SU-DHL-6 (cell line): ENCODE measurements at regions not wholly inside any gene's neighbourhood (a gene's known extent, or its start where the extent isn't known, plus 50 kb on each side); places are given as distances from the start of the nearest gene placed in this dataset.

Experiments used
- H2AFZ ChIP-seq: fragments of 200-600 bp; sonication (generic); 2 replicates; pipeline ENCODE4 v1.6.1; 2014; ENCODE audit warnings: low read depth, mild to moderate bottlenecking, moderate library complexity, mixed read lengths, antibody characterized with exemption, low read length; ENCODE audit not compliant: severe bottlenecking
- H3F3A ChIP-seq: fragments of 200-600 bp; shearing (Covaris generic); 2 replicates; pipeline ENCODE4 v1.6.0; 2016; ENCODE audit warnings: antibody characterized with exemption, mild to moderate bottlenecking; ENCODE audit not compliant: insufficient read depth
- H3K27ac ChIP-seq: fragments of 200-600 bp; sonication (generic); 2 replicates; pipeline ENCODE4 v1.5.1; 2016; ENCODE audit warnings: low read depth, mild to moderate bottlenecking, low read length, moderate library complexity, mixed read lengths
- H3K27me3 ChIP-seq: fragments of 200-600 bp; sonication (generic), shearing (Covaris generic); 2 replicates; pipeline ENCODE4 v1.6.0; 2014; ENCODE audit warnings: mild to moderate bottlenecking, low read length
- H3K36me3 ChIP-seq: fragments of 200-600 bp; sonication (generic); 2 replicates; pipeline ENCODE4 v1.6.1; 2014; ENCODE audit warnings: mild to moderate bottlenecking, low read length, mixed read lengths
- H3K4me2 ChIP-seq: fragments of 300-600, 200-600 bp; shearing (Covaris generic), sonication (generic); 2 replicates; pipeline ENCODE4 v1.6.0; 2014; ENCODE audit warnings: low read length, low read depth, mild to moderate bottlenecking; ENCODE audit not compliant: poor library complexity, severe bottlenecking
- H3K4me3 ChIP-seq: fragments of 200-600 bp; sonication (generic); 2 replicates; pipeline ENCODE4 v1.5.1; 2014; ENCODE audit warnings: antibody characterized with exemption, low read length, mild to moderate bottlenecking, mixed read lengths; ENCODE audit not compliant: insufficient read depth, poor library complexity, severe bottlenecking
- H3K79me2 ChIP-seq: fragments of 200-600 bp; sonication (generic); 2 replicates; pipeline ENCODE4 v1.6.1; 2014; ENCODE audit warnings: mild to moderate bottlenecking, low read length, moderate library complexity; ENCODE audit not compliant: insufficient read depth
- H3K9ac ChIP-seq: fragments of 200-600 bp; sonication (generic); 2 replicates; pipeline ENCODE4 v1.7.0; 2014; ENCODE audit warnings: mild to moderate bottlenecking, low read length
- H3K9me2 ChIP-seq: fragments of 200-600 bp; sonication (generic); replicated peaks from 2 replicates; pipeline ENCODE4 v1.6.1; 2014; ENCODE audit warnings: low read length; ENCODE audit not compliant: insufficient read depth
- H3K9me3 ChIP-seq: fragments of 200-600 bp; sonication (generic); 2 replicates; pipeline ENCODE4 v1.6.1; 2014; ENCODE audit warnings: low read length, mixed read lengths; ENCODE audit not compliant: insufficient read depth
- H4K20me1 ChIP-seq: fragments of 200-600 bp; sonication (generic); 2 replicates; pipeline ENCODE4 v1.6.1; 2014; ENCODE audit warnings: low read depth, mild to moderate bottlenecking, antibody characterized with exemption, low read length, moderate library complexity, mixed read lengths
- EZH2phosphoT487 ChIP-seq: fragments of 200-600 bp; sonication (generic), shearing (Covaris generic); conservative IDR thresholded peaks from 2 replicates; pipeline ENCODE4 v1.6.1; 2018; ENCODE audit warnings: mild to moderate bottlenecking, antibody characterized with exemption, low read length, moderate library complexity, mixed read lengths
- TF ChIP-seq, protein P1 (sequence below): fragments of 200-600 bp; sonication (generic); IDR thresholded peaks from one replicate; pipeline ENCODE4 v1.5.1; 2017; ENCODE audit warnings: antibody characterized with exemption, mild to moderate bottlenecking, low read length, moderate library complexity; ENCODE audit not compliant: insufficient read depth, poor library complexity, severe bottlenecking

GRCh38 chr18:33817096-33817495 lies 239.1 kb downstream of the ASXL3 start:
- Histone ChIP-seq H3K9ac (no peak overlapping the region), H3K9me2 (no peaks in the 10 kb centered on the region), H3K4me3 (no peak overlapping the region), H4K20me1 (no peaks in the 10 kb centered on the region), H2AFZ (no peak overlapping the region), H3K4me2 (no peak overlapping the region), H3K36me3 (no peaks in the 10 kb centered on the region), H3K9me3 (no peaks in the 10 kb centered on the region), H3K79me2 (no peaks in the 10 kb centered on the region), H3K27ac (no peak overlapping the region), H3K27me3 (no peaks in the 10 kb centered on the region), H3F3A (no peaks in the 10 kb centered on the region)
- no peak for TF ChIP-seq EZH2phosphoT487
- TF ChIP-seq, protein P1, sequence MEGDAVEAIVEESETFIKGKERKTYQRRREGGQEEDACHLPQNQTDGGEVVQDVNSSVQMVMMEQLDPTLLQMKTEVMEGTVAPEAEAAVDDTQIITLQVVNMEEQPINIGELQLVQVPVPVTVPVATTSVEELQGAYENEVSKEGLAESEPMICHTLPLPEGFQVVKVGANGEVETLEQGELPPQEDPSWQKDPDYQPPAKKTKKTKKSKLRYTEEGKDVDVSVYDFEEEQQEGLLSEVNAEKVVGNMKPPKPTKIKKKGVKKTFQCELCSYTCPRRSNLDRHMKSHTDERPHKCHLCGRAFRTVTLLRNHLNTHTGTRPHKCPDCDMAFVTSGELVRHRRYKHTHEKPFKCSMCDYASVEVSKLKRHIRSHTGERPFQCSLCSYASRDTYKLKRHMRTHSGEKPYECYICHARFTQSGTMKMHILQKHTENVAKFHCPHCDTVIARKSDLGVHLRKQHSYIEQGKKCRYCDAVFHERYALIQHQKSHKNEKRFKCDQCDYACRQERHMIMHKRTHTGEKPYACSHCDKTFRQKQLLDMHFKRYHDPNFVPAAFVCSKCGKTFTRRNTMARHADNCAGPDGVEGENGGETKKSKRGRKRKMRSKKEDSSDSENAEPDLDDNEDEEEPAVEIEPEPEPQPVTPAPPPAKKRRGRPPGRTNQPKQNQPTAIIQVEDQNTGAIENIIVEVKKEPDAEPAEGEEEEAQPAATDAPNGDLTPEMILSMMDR: no peak

DNA sequence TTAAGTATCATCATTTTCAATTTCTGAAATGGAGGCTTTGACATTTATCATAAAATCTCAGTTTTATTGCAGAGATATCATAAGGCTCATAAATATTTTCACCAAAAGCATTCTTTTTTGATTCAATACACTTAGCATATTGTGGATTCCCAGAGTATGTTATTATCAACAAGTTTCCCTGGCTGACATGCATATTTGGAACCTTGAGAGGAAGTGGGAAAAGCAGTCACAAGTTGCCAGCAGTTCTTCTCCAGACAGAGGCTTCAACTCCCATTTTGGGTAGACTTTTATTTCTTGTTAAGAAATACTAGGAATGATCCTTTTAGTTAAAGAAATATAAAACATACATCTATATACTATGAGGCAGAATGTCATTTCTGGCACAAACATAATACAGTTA lies 236.5 kb downstream of the ASXL3 start:
- Histone ChIP-seq H3K9me2 (no peaks in the 10 kb centered on the region), H4K20me1 (no peaks in the 10 kb centered on the region), H3K36me3 (no peaks in the 10 kb centered on the region), H3K79me2 (no peaks in the 10 kb centered on the region), H3K27me3 (no peaks in the 10 kb centered on the region), H2AFZ (no peak overlapping the region), H3K4me2 (no peak overlapping the region), H3F3A (no peaks in the 10 kb centered on the region), H3K4me3 (no peak overlapping the region), H3K27ac (no peak overlapping the region), H3K9ac (no peak overlapping the region), H3K9me3 (no peaks in the 10 kb centered on the region)
- TF ChIP-seq, protein P1: no peak
- TF ChIP-seq EZH2phosphoT487: no peak

GRCh38 chr18:33812186-33812585 lies 234.2 kb downstream of the ASXL3 start:
- Histone ChIP-seq H3K79me2 (no peaks in the 10 kb centered on the region), H3K9me3 (no peaks in the 10 kb centered on the region), H3K4me3 (no peak overlapping the region), H3K9ac (no peak overlapping the region), H3F3A (no peaks in the 10 kb centered on the region), H3K9me2 (no peaks in the 10 kb centered on the region), H3K36me3 (no peaks in the 10 kb centered on the region), H4K20me1 (no peaks in the 10 kb centered on the region), H3K27me3 (no peaks in the 10 kb centered on the region), H3K27ac (no peak overlapping the region), H2AFZ (no peak overlapping the region), H3K4me2 (no peak overlapping the region)
- TF ChIP-seq, protein P1: no peak
- no peak for TF ChIP-seq EZH2phosphoT487

- no peak overlapping the region for H2AFZ ChIP-seq
- H3K9me3 ChIP-seq: no peaks in the 10 kb centered on the region
- no peak overlapping the region for H3K9ac ChIP-seq
- H3F3A ChIP-seq: no peaks in the 10 kb centered on the region
- H3K36me3 ChIP-seq: no peaks in the 10 kb centered on the region
- H4K20me1 ChIP-seq: no peaks in the 10 kb centered on the region
- H3K4me2 ChIP-seq: no peak overlapping the region
- no peaks in the 10 kb centered on the region for H3K79me2 ChIP-seq
- no peaks in the 10 kb centered on the region for H3K27me3 ChIP-seq
- TF ChIP-seq, protein P1: no peak
- no peak for TF ChIP-seq EZH2phosphoT487
- H3K27ac ChIP-seq: no peak overlapping the region
- no peak overlapping the region for H3K4me3 ChIP-seq
- no peaks in the 10 kb centered on the region for H3K9me2 ChIP-seq
Measured at GRCh38 chr18:33805592-33805991, 227.6 kb downstream of the ASXL3 start.
